GM12891 (cell line): ENCODE measurements at regions not wholly inside any gene's neighbourhood (a gene's known extent, or its start where the extent isn't known, plus 50 kb on each side); places are given as distances from the start of the nearest gene placed in this dataset.

Source experiments
- POLR2AphosphoS5 ChIP-seq: IDR thresholded peaks from 2 replicates; pipeline ENCODE4 v1.6.1; 2011; ENCODE audit warnings: low read depth, low read length, control low read depth
- POU2F2 ChIP-seq: IDR thresholded peaks from 2 replicates; pipeline ENCODE4 v1.6.1; 2011; ENCODE audit warnings: low read depth, mild to moderate bottlenecking, control low read depth, low read length, moderate library complexity
- TAF1 ChIP-seq: IDR thresholded peaks from 2 replicates; pipeline ENCODE4 v1.6.1; 2011; ENCODE audit warnings: low read depth, low read length, control low read depth

DNA sequence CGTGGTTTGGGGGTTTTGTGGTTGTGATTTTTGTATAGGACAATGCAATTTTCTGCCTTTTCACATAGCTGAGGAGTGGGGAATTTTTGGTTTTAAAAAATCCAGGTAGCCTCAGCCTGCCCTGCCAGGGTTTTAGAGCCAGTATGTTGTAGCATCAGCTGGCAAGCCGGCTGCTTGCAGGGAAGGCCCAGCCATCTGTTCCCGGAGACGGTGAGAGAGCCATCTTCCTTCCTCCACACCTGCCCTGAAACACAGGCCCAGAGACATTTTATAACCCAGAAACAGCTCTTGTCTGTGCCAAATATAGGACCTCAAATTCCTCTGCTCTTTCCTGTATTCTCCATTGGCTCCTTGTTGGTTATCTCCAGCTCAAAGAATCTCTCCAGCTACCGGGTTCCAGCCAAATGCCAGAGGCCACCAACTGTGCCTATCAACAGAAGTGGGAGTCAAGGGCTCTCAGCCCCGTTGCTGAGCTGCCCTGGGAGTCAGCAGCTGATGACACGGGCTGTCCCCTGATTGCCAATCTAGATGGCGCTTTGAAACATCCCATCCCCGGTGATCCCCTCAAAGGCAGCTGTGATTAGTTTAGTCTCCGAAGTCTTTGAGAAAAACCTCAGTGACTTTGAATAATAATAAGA is 595.2 kb downstream of the MID1IP1 start:
- TF ChIP-seq POU2F2 (no peak), POLR2AphosphoS5 (no peak), TAF1 (no peak)
